Transverse colon (tissue), 4 donors: ENCODE measurements at regions not wholly inside any gene's neighbourhood (a gene's known extent, or its start where the extent isn't known, plus 50 kb on each side); places are given as distances from the start of the nearest gene placed in this dataset.

Experiments used
- CTCF ChIP-seq, 5 experiments: fragments of 200-600 bp in 3 of 5; fragments of 450-650 bp in 2 of 5; sonication (generic) in 3 of 5; IDR thresholded peaks; 1 replicate in 2 of 5; 2 replicates in 3 of 5; pipeline ENCODE4 v1.5.1; 2016 to 2017; ENCODE audit warnings: antibody characterized with exemption in 5 of 5, inconsistent platforms in 3 of 5, mild to moderate bottlenecking in 2 of 5, moderate library complexity in 1 of 5
- POLR2AphosphoS5 ChIP-seq, 3 donors: sonication (generic); formaldehyde crosslinking; IDR thresholded peaks; one replicate each; pipeline ENCODE4 v1.6.1; 2016; ENCODE audit warnings: antibody characterized with exemption in 3 of 3

GRCh38 chr3:81874738-81875137 is 113.3 kb upstream of the GBE1 start:
- no peak for TF ChIP-seq CTCF (IDR thresholded peaks at IDR 0.05)
- no peak for TF ChIP-seq POLR2AphosphoS5 (IDR thresholded peaks at IDR 0.05)
